Esophagus squamous epithelium (tissue), 4 donors: ENCODE measurements at regions not wholly inside any gene's neighbourhood (a gene's known extent, or its start where the extent isn't known, plus 50 kb on each side); places are given as distances from the start of the nearest gene placed in this dataset.

ENCODE experiments used
- CTCF ChIP-seq, 6 experiments: fragments of 450-650 bp in 4 of 6; fragments of 200-600 bp in 2 of 6; sonication (generic) in 2 of 6; IDR thresholded peaks; one replicate each; pipeline ENCODE4 v1.5.1; 2016 to 2019; ENCODE audit warnings: antibody characterized with exemption in 6 of 6, mild to moderate bottlenecking in 4 of 6, moderate library complexity in 4 of 6
- POLR2A ChIP-seq, 4 donors: fragments of 450-650 bp; IDR thresholded peaks; one replicate each; pipeline ENCODE4 v1.6.1; 2017; ENCODE audit warnings: antibody characterized with exemption in 4 of 4, mild to moderate bottlenecking in 4 of 4, moderate library complexity in 3 of 4

- TF ChIP-seq CTCF (IDR thresholded peaks at IDR 0.05) = no peak
- no peak for TF ChIP-seq POLR2A (IDR thresholded peaks at IDR 0.05)
These were observed 136.2 kb upstream of the ZBTB40 start for GRCh38 chr1:22315315-22316078.
